SK-N-SH (cell line): ENCODE measurements at regions not wholly inside any gene's neighbourhood (a gene's known extent, or its start where the extent isn't known, plus 50 kb on each side); places are given as distances from the start of the nearest gene placed in this dataset.

Source experiments
- FOXM1 ChIP-seq: IDR thresholded peaks from 2 replicates; pipeline ENCODE4 v1.4.0; 2012; ENCODE audit warnings: low read depth, mild to moderate bottlenecking
- GATA2 ChIP-seq: sonication (generic); formaldehyde crosslinking; IDR thresholded peaks from 2 replicates; pipeline ENCODE4 v1.5.0; 2020; ENCODE audit warnings: mild to moderate bottlenecking, missing genetic modification reagents
- RAD21 ChIP-seq: IDR thresholded peaks from 2 replicates; pipeline ENCODE4 v1.6.1; 2012; ENCODE audit warnings: mild to moderate bottlenecking, low read length
- TAF1 ChIP-seq: IDR thresholded peaks from 2 replicates; pipeline ENCODE4 v1.6.1; 2012; ENCODE audit warnings: low read depth, mild to moderate bottlenecking, low read length, moderate library complexity, borderline replicate concordance
- TF ChIP-seq, protein P1 (sequence below): IDR thresholded peaks from 2 replicates; pipeline ENCODE4 v1.6.1; 2012; ENCODE audit warnings: mild to moderate bottlenecking, low read depth, low read length, moderate library complexity
- TF ChIP-seq, protein P2 (sequence below): fragments of 200-600 bp; sonication (generic); IDR thresholded peaks from 2 replicates; pipeline ENCODE4 v1.6.1; 2017; ENCODE audit warnings: antibody characterized with exemption, mild to moderate bottlenecking, moderate library complexity

DNA sequence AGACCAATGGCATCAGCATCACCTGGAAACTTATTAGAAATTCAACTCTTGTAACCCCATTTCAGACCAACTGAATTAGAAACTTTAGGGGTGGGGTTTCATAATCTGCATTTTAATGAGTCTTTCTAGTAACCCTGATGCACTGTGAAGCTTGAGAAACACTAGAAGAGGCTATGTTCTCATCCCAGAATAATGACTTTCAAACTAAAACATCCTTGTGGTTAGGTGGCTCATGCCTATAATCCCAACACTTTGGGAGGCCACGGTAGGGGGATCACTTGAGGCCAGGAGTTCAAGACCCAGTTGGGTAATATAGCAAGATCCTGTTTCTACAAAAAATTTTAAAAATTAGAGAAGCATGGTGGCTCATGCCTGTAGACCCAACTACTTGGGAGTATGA, 402.4 kb downstream of the DLEU7 start:
- TF ChIP-seq FOXM1 (no peak), GATA2 (no peak), RAD21 (no peak), TAF1 (no peak)
- TF ChIP-seq, protein P1, sequence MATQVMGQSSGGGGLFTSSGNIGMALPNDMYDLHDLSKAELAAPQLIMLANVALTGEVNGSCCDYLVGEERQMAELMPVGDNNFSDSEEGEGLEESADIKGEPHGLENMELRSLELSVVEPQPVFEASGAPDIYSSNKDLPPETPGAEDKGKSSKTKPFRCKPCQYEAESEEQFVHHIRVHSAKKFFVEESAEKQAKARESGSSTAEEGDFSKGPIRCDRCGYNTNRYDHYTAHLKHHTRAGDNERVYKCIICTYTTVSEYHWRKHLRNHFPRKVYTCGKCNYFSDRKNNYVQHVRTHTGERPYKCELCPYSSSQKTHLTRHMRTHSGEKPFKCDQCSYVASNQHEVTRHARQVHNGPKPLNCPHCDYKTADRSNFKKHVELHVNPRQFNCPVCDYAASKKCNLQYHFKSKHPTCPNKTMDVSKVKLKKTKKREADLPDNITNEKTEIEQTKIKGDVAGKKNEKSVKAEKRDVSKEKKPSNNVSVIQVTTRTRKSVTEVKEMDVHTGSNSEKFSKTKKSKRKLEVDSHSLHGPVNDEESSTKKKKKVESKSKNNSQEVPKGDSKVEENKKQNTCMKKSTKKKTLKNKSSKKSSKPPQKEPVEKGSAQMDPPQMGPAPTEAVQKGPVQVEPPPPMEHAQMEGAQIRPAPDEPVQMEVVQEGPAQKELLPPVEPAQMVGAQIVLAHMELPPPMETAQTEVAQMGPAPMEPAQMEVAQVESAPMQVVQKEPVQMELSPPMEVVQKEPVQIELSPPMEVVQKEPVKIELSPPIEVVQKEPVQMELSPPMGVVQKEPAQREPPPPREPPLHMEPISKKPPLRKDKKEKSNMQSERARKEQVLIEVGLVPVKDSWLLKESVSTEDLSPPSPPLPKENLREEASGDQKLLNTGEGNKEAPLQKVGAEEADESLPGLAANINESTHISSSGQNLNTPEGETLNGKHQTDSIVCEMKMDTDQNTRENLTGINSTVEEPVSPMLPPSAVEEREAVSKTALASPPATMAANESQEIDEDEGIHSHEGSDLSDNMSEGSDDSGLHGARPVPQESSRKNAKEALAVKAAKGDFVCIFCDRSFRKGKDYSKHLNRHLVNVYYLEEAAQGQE = no peak
- TF ChIP-seq, protein P2, sequence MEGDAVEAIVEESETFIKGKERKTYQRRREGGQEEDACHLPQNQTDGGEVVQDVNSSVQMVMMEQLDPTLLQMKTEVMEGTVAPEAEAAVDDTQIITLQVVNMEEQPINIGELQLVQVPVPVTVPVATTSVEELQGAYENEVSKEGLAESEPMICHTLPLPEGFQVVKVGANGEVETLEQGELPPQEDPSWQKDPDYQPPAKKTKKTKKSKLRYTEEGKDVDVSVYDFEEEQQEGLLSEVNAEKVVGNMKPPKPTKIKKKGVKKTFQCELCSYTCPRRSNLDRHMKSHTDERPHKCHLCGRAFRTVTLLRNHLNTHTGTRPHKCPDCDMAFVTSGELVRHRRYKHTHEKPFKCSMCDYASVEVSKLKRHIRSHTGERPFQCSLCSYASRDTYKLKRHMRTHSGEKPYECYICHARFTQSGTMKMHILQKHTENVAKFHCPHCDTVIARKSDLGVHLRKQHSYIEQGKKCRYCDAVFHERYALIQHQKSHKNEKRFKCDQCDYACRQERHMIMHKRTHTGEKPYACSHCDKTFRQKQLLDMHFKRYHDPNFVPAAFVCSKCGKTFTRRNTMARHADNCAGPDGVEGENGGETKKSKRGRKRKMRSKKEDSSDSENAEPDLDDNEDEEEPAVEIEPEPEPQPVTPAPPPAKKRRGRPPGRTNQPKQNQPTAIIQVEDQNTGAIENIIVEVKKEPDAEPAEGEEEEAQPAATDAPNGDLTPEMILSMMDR = no peak
